ENCODE measurements at regions not wholly inside any gene's neighbourhood (a gene's known extent, or its start where the extent isn't known, plus 50 kb on each side); places are given as distances from the start of the nearest gene placed in this dataset.
A peak's percentile ranks its signal among the peaks of the same experiment; 100 is the strongest.

DNA sequence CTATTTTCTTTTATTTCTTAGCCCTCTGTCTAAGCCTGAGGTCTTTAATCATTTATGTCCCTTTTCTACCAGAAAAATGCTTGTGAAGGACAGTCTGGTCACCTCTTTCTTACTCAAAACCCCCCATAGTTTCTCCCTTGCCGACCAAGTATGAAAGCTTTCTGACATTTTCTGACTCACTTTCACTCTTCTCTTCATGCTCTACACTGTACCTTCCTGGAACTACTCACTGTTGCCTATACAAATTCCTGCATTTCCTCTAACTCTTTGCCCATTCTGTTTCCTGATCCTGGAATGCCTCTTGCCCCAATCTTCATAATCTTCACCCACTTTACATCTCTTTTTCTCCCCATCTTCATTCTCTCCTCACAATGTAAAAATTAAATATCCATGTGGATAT lies 380.0 kb downstream of the HHIPL2 start:
- TF ChIP-seq ARNT (IDR thresholded peaks at IDR 0.05): no peak
- no peak for TF ChIP-seq SUZ12 (IDR thresholded peaks at IDR 0.05)
- no peak for TF ChIP-seq SP1 (IDR thresholded peaks at IDR 0.05)
- no peak for TF ChIP-seq TARDBP (IDR thresholded peaks at IDR 0.05)
- no peak for TF ChIP-seq NFRKB (IDR thresholded peaks at IDR 0.05)
- no peak for TF ChIP-seq ZNF384 (IDR thresholded peaks at IDR 0.05)
- no peak for TF ChIP-seq HDGF (IDR thresholded peaks at IDR 0.05; ENCODE audit: borderline replicate concordance)
- no peak for TF ChIP-seq FOXA1 (IDR thresholded peaks at IDR 0.05)
- no peak for TF ChIP-seq FOXK2 (IDR thresholded peaks at IDR 0.05)
- no peak for TF ChIP-seq ELF4 (IDR thresholded peaks at IDR 0.05)
- TF ChIP-seq BHLHE40 (IDR thresholded peaks at IDR 0.05; ENCODE audit: borderline replicate concordance): no peak
- no peak for TF ChIP-seq L3MBTL2 (conservative IDR thresholded peaks at IDR 0.05)
- no peak for TF ChIP-seq CTBP1 (IDR thresholded peaks at IDR 0.05; ENCODE audit: borderline replicate concordance)
- TF ChIP-seq LEF1 (IDR thresholded peaks at IDR 0.05; ENCODE audit: borderline replicate concordance): no peak
- TF ChIP-seq FOXM1 (IDR thresholded peaks at IDR 0.05; ENCODE audit: borderline replicate concordance): no peak
- ChIA-PET POLR2A (no interaction called here), CTCF (no interaction called here)
- DNase-seq (ENCODE audit: extremely low spot score): no peak

DNA sequence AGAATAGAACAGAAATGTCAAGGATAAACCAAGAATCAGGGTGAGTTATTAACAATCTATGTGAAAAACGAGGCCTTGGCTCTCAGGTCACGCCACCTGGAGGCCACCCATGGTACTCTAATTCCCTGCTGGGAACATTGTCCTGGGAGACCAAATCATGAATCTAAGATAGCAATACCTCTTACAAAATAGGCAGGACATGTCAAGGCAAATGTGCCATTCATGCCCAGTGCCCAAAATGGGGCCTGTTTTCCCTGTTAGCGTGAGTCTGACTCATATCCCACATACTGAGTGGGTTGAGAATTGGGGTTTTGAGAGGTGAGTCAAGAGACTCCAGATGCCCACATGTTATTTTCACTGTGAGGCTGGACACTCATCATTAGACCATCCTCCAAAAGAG lies 380.8 kb downstream of the HHIPL2 start:
- POLR2A ChIA-PET: no interaction called here
- CTCF ChIA-PET: no interaction called here
- TF ChIP-seq TARDBP (IDR thresholded peaks at IDR 0.05): no peak
- no peak for TF ChIP-seq NFRKB (IDR thresholded peaks at IDR 0.05)
- TF ChIP-seq, protein P1, sequence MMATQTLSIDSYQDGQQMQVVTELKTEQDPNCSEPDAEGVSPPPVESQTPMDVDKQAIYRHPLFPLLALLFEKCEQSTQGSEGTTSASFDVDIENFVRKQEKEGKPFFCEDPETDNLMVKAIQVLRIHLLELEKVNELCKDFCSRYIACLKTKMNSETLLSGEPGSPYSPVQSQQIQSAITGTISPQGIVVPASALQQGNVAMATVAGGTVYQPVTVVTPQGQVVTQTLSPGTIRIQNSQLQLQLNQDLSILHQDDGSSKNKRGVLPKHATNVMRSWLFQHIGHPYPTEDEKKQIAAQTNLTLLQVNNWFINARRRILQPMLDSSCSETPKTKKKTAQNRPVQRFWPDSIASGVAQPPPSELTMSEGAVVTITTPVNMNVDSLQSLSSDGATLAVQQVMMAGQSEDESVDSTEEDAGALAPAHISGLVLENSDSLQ (IDR thresholded peaks at IDR 0.05): no peak
- no peak for TF ChIP-seq SP1 (IDR thresholded peaks at IDR 0.05)
- TF ChIP-seq ELF4 (IDR thresholded peaks at IDR 0.05): no peak
- TF ChIP-seq FOXA1 (IDR thresholded peaks at IDR 0.05): no peak
- no peak for TF ChIP-seq SUZ12 (IDR thresholded peaks at IDR 0.05)
- no peak for TF ChIP-seq CTBP1 (IDR thresholded peaks at IDR 0.05; ENCODE audit: borderline replicate concordance)
- TF ChIP-seq FOXK2 (IDR thresholded peaks at IDR 0.05): no peak
- no peak for TF ChIP-seq LEF1 (IDR thresholded peaks at IDR 0.05; ENCODE audit: borderline replicate concordance)
- DNase-seq (ENCODE audit: extremely low spot score): peak; percentile 45

DNA sequence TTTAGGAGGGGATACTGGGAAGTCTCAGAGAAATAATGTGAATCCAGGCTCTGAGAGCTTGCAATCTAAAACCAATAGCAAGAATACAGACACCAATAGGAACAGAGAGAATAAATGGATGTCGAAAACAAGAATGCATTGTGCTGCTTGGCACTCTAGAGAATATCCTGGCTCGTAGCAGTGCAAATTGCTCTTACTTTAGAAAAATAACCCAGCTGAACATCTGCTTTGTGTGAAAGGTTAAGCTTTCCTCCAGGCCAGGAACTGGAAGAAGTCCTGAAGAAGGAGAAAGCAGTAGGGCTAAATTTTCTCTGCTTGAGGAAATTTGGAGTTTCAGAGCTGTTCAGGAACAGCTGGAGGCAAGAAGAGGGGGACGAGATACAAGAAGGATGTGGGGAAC lies 382.3 kb downstream of the HHIPL2 start:
- TF ChIP-seq, protein P1 (IDR thresholded peaks at IDR 0.05): no peak
- TF ChIP-seq ARNT (IDR thresholded peaks at IDR 0.05) (no peak), LEF1 (IDR thresholded peaks at IDR 0.05; ENCODE audit: borderline replicate concordance) (no peak), TARDBP (IDR thresholded peaks at IDR 0.05) (no peak), SP1 (IDR thresholded peaks at IDR 0.05) (no peak), FOXA1 (IDR thresholded peaks at IDR 0.05) (no peak), ELF4 (IDR thresholded peaks at IDR 0.05) (no peak), ZNF384 (IDR thresholded peaks at IDR 0.05) (no peak), HDGF (IDR thresholded peaks at IDR 0.05; ENCODE audit: borderline replicate concordance) (no peak), BHLHE40 (IDR thresholded peaks at IDR 0.05; ENCODE audit: borderline replicate concordance) (no peak), CTBP1 (IDR thresholded peaks at IDR 0.05; ENCODE audit: borderline replicate concordance) (no peak), NFRKB (IDR thresholded peaks at IDR 0.05) (no peak), L3MBTL2 (conservative IDR thresholded peaks at IDR 0.05) (no peak), FOXM1 (IDR thresholded peaks at IDR 0.05; ENCODE audit: borderline replicate concordance) (no peak), FOXK2 (IDR thresholded peaks at IDR 0.05) (no peak), SUZ12 (IDR thresholded peaks at IDR 0.05) (no peak)
- ChIA-PET CTCF (interaction anchor here (0.6 kb wide), 1 partner anchor 34 kb away, joined by 3 read pairs; no protein-coding TSS in a partner anchor), POLR2A (no interaction called here)
- DNase-seq (ENCODE audit: extremely low spot score): no peak

DNA sequence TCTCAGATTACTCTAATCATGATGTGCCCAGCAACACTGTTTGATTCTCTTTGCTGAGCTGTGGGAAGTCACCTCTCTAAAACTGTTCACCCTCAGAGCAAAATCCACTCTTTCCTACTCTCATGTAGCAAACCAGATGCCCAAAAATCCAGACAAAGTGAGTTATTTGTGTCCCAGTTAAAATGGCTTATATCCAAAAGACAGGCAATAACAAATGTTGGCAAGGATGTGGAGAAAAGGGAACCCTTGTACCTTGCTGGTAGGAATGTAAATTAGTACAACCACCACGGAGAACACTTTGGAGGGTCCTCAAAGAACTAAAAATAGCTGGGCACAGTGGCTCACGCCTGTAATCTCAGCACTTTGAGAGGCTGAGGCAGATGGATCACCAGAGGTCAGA lies 384.0 kb downstream of the HHIPL2 start:
- POLR2A ChIA-PET: no interaction called here
- TF ChIP-seq SUZ12 (IDR thresholded peaks at IDR 0.05): no peak
- TF ChIP-seq SP1 (IDR thresholded peaks at IDR 0.05): no peak
- no peak for TF ChIP-seq TARDBP (IDR thresholded peaks at IDR 0.05)
- no peak for TF ChIP-seq NFRKB (IDR thresholded peaks at IDR 0.05)
- no peak for TF ChIP-seq ELF4 (IDR thresholded peaks at IDR 0.05)
- TF ChIP-seq, protein P1 (IDR thresholded peaks at IDR 0.05): no peak
- no peak for TF ChIP-seq L3MBTL2 (conservative IDR thresholded peaks at IDR 0.05)
- TF ChIP-seq FOXK2 (IDR thresholded peaks at IDR 0.05): no peak
- no peak for TF ChIP-seq LEF1 (IDR thresholded peaks at IDR 0.05; ENCODE audit: borderline replicate concordance)
- no peak for TF ChIP-seq BHLHE40 (IDR thresholded peaks at IDR 0.05; ENCODE audit: borderline replicate concordance)
- TF ChIP-seq CTBP1 (IDR thresholded peaks at IDR 0.05; ENCODE audit: borderline replicate concordance): no peak
- no peak for TF ChIP-seq ARNT (IDR thresholded peaks at IDR 0.05)
- TF ChIP-seq FOXA1 (IDR thresholded peaks at IDR 0.05): no peak
- no peak for TF ChIP-seq HDGF (IDR thresholded peaks at IDR 0.05; ENCODE audit: borderline replicate concordance)
- TF ChIP-seq FOXM1 (IDR thresholded peaks at IDR 0.05; ENCODE audit: borderline replicate concordance): no peak
- no peak for TF ChIP-seq ZNF384 (IDR thresholded peaks at IDR 0.05)
- DNase-seq (ENCODE audit: extremely low spot score): no peak
- CTCF ChIA-PET: no interaction called here

DNA sequence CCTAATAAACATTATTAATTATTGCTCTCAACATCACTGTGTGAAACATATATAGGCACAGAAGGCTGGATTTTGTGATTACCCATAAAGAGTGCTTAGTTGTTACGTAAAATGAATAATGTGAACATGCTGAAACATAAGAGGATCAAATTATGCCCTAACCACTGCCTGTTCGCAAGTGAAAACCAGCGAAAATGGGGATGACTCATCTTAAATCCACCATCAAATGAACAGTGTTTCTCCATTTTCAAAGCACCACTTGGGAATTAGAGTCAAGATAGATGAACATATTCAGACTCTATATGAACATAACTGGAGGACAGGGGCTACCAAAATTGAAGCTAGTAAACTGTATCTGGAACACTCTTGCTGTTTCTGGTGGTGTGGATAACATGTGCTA lies 386.2 kb downstream of the HHIPL2 start:
- no peak for DNase-seq (ENCODE audit: extremely low spot score)
- ChIA-PET POLR2A (no interaction called here), CTCF (no interaction called here)
- TF ChIP-seq CTBP1 (IDR thresholded peaks at IDR 0.05; ENCODE audit: borderline replicate concordance) (no peak), NFRKB (IDR thresholded peaks at IDR 0.05) (no peak), SUZ12 (IDR thresholded peaks at IDR 0.05) (no peak), BHLHE40 (IDR thresholded peaks at IDR 0.05; ENCODE audit: borderline replicate concordance) (no peak), FOXK2 (IDR thresholded peaks at IDR 0.05) (no peak)

DNA sequence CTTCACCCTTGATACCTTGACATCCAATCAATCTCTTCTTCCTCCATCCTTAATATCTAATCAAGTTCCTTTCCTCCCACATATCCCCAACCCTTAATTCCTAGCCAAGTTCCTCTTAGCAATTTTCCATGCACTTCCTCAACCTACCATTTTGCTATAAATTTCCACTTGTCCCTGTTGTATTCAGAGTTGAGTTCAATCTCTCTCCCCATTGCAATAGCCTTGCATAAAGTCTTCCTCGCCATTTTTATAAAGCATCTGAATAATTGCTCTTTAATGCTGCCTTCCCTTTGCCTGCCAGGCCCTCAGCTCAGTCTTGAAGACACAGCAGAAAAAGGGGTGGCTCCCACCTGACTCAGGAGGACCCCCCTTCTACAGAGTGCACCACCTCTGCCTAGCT lies 390.3 kb downstream of the HHIPL2 start:
- DNase-seq (ENCODE audit: extremely low spot score): no peak
- POLR2A ChIA-PET: no interaction called here
- TF ChIP-seq ZNF384 (IDR thresholded peaks at IDR 0.05) (no peak), FOXM1 (IDR thresholded peaks at IDR 0.05; ENCODE audit: borderline replicate concordance) (no peak), SUZ12 (IDR thresholded peaks at IDR 0.05) (no peak), SP1 (IDR thresholded peaks at IDR 0.05) (no peak), FOXA1 (IDR thresholded peaks at IDR 0.05) (no peak), NFRKB (IDR thresholded peaks at IDR 0.05) (no peak), CTBP1 (IDR thresholded peaks at IDR 0.05; ENCODE audit: borderline replicate concordance) (no peak), ELF4 (IDR thresholded peaks at IDR 0.05) (no peak), TARDBP (IDR thresholded peaks at IDR 0.05) (no peak), FOXK2 (IDR thresholded peaks at IDR 0.05) (no peak)
- TF ChIP-seq, protein P1 (IDR thresholded peaks at IDR 0.05): no peak
- CTCF ChIA-PET: no interaction called here
